HG03175 (cell line): ENCODE measurements at regions not wholly inside any gene's neighbourhood (a gene's known extent, or its start where the extent isn't known, plus 50 kb on each side); places are given as distances from the start of the nearest gene placed in this dataset.

ENCODE experiments used
- ATAC-seq: cut with Tn5 transposase; IDR thresholded peaks from one replicate; pipeline ENCODE4 v1.9.1; 2021; ENCODE audit warnings: mild to moderate bottlenecking, moderate library complexity; ENCODE audit not compliant: unreplicated experiment

- ATAC-seq, result no peak
Observed at GRCh38 chr4:111464251-111465045, 680.8 kb upstream of the FAM241A start.

GRCh38 chr4:111466811-111467604, 678.2 kb upstream of the FAM241A start:
- ATAC-seq, result no peak

- ATAC-seq, result no peak
Observed at GRCh38 chr4:111475001-111475400, 670.3 kb upstream of the FAM241A start.

- no peak for ATAC-seq
Observed at GRCh38 chr4:111475666-111476065, 669.6 kb upstream of the FAM241A start.

GRCh38 chr4:111480510-111480909, 664.7 kb upstream of the FAM241A start:
- no peak for ATAC-seq

- no peak for ATAC-seq
Observed at GRCh38 chr4:111483375-111484169, 661.7 kb upstream of the FAM241A start.

GRCh38 chr4:111492496-111492895, 652.8 kb upstream of the FAM241A start:
- no peak for ATAC-seq

- no peak for ATAC-seq
Observed at GRCh38 chr4:111494471-111494870, 650.8 kb upstream of the FAM241A start.

GRCh38 chr4:111494971-111495370, 650.3 kb upstream of the FAM241A start:
- ATAC-seq, result no peak

- no peak for ATAC-seq
Observed at GRCh38 chr4:111499291-111499690, 646.0 kb upstream of the FAM241A start.

- no peak for ATAC-seq
Observed at GRCh38 chr4:111499706-111500105, 645.5 kb upstream of the FAM241A start.

GRCh38 chr4:111500858-111501257, 644.4 kb upstream of the FAM241A start:
- ATAC-seq, result no peak

- no peak for ATAC-seq
Observed at GRCh38 chr4:111501946-111502345, 643.3 kb upstream of the FAM241A start.

GRCh38 chr4:111502626-111503025, 642.6 kb upstream of the FAM241A start:
- no peak for ATAC-seq

- ATAC-seq, result no peak
Observed at GRCh38 chr4:111506706-111507105, 638.5 kb upstream of the FAM241A start.

GRCh38 chr4:111510535-111510934, 634.7 kb upstream of the FAM241A start:
- ATAC-seq, result no peak

GRCh38 chr4:111512081-111512783, 633.0 kb upstream of the FAM241A start:
- ATAC-seq, result no peak

GRCh38 chr4:111519683-111520082, 625.6 kb upstream of the FAM241A start:
- ATAC-seq, result no peak

GRCh38 chr4:111530446-111530845, 614.8 kb upstream of the FAM241A start:
- ATAC-seq, result no peak

GRCh38 chr4:111535792-111536191, 609.5 kb upstream of the FAM241A start:
- ATAC-seq, result no peak

- ATAC-seq, result no peak
Observed at GRCh38 chr4:111537165-111537564, 608.1 kb upstream of the FAM241A start.
